Liver (tissue), 7 donors: ENCODE measurements at regions not wholly inside any gene's neighbourhood (a gene's known extent, or its start where the extent isn't known, plus 50 kb on each side); places are given as distances from the start of the nearest gene placed in this dataset.

Source experiments
- DNase-seq: peaks from one replicate; pipeline ENCODE4 v3.0.0-alpha.2; 2017; ENCODE audit warnings: low spot score
- H3K27ac ChIP-seq, 2 donors: one replicate each; pipeline ENCODE4 v1.7.0; 2013; ENCODE audit warnings: inconsistent platforms in 2 of 2, low read length in 2 of 2, control low read depth in 1 of 2, low read depth in 1 of 2, mild to moderate bottlenecking in 1 of 2
- H3K27me3 ChIP-seq, 4 donors: one replicate each; pipeline versions ENCODE4 v1.6.1 to v1.7.0; 2013; ENCODE audit warnings: low read length in 3 of 4, inconsistent platforms in 1 of 4, mild to moderate bottlenecking in 1 of 4, moderate library complexity in 1 of 4; ENCODE audit not compliant: control insufficient read depth in 4 of 4, insufficient read depth in 4 of 4
- H3K36me3 ChIP-seq, 4 donors: one replicate each; pipeline versions ENCODE4 v1.6.1 to v1.7.0; 2013; ENCODE audit warnings: low read length in 3 of 4, mild to moderate bottlenecking in 3 of 4, low read depth in 1 of 4, moderate library complexity in 1 of 4; ENCODE audit not compliant: control insufficient read depth in 4 of 4, insufficient read depth in 3 of 4
- H3K4me1 ChIP-seq, 4 donors: one replicate each; pipeline versions ENCODE4 v1.6.1 to v1.7.0; 2013; ENCODE audit warnings: low read length in 3 of 4, mild to moderate bottlenecking in 3 of 4, moderate library complexity in 1 of 4; ENCODE audit not compliant: control insufficient read depth in 4 of 4, insufficient read depth in 4 of 4
- H3K4me3 ChIP-seq, 3 donors: one replicate each; pipeline versions ENCODE4 v1.6.1 to v1.7.0; 2013; ENCODE audit warnings: low read length in 3 of 3, control low read depth in 1 of 3, low read depth in 1 of 3, mild to moderate bottlenecking in 1 of 3
- H3K9ac ChIP-seq, 2 donors: one replicate each; pipeline ENCODE4 v1.7.0; 2013; ENCODE audit warnings: low read length in 2 of 2, mild to moderate bottlenecking in 2 of 2, moderate library complexity in 2 of 2, control low read depth in 1 of 2, low read depth in 1 of 2
- H3K9me3 ChIP-seq, 4 donors: one replicate each; pipeline versions ENCODE4 v1.6.1 to v1.7.0; 2013; ENCODE audit warnings: low read length in 3 of 4; ENCODE audit not compliant: control insufficient read depth in 4 of 4
- ATF3 ChIP-seq: IDR thresholded peaks from 2 replicates; pipeline ENCODE4 v1.6.1; 2016; ENCODE audit warnings: antibody characterized with exemption
- EGR1 ChIP-seq, 2 donors: IDR thresholded peaks; 2 replicates each; pipeline ENCODE4 v1.6.1; 2016 to 2018; ENCODE audit warnings: antibody characterized with exemption in 2 of 2, low read depth in 2 of 2
- FOXA1 ChIP-seq: IDR thresholded peaks from 2 replicates; pipeline ENCODE4 v1.6.1; 2016; ENCODE audit warnings: antibody characterized with exemption
- FOXA2 ChIP-seq: IDR thresholded peaks from 2 replicates; pipeline ENCODE4 v1.6.1; 2016; ENCODE audit warnings: antibody characterized with exemption
- GABPA ChIP-seq, 2 donors: IDR thresholded peaks in 1 of 2; conservative IDR thresholded peaks in 1 of 2; 2 replicates each; pipeline ENCODE4 v1.6.1; 2016; ENCODE audit warnings: antibody characterized with exemption in 2 of 2, mild to moderate bottlenecking in 1 of 2, moderate library complexity in 1 of 2
- HNF4A ChIP-seq, 2 donors: conservative IDR thresholded peaks; 2 replicates each; pipeline ENCODE4 v1.6.1; 2016; ENCODE audit warnings: antibody characterized with exemption in 2 of 2, mild to moderate bottlenecking in 2 of 2
- HNF4G ChIP-seq: IDR thresholded peaks from 2 replicates; pipeline ENCODE4 v1.6.1; 2016; ENCODE audit warnings: antibody characterized with exemption
- JUND ChIP-seq, 2 donors: IDR thresholded peaks; 2 replicates each; pipeline ENCODE4 v1.6.1; 2016; ENCODE audit warnings: antibody characterized with exemption in 2 of 2
- RAD21 ChIP-seq, 2 donors: IDR thresholded peaks; 2 replicates each; pipeline ENCODE4 v1.6.1; 2016; ENCODE audit warnings: antibody characterized with exemption in 2 of 2, mild to moderate bottlenecking in 2 of 2
- REST ChIP-seq: IDR thresholded peaks from 2 replicates; pipeline ENCODE4 v1.6.1; 2016; ENCODE audit warnings: antibody characterized with exemption, mild to moderate bottlenecking
- RXRA ChIP-seq, 2 donors: IDR thresholded peaks; 2 replicates each; pipeline ENCODE4 v1.6.1; 2017 to 2018; ENCODE audit warnings: antibody characterized with exemption in 2 of 2, mild to moderate bottlenecking in 1 of 2
- SP1 ChIP-seq: IDR thresholded peaks from 2 replicates; pipeline ENCODE4 v1.6.1; 2018; ENCODE audit warnings: antibody characterized with exemption, mild to moderate bottlenecking
- TAF1 ChIP-seq: conservative IDR thresholded peaks from 2 replicates; pipeline ENCODE4 v1.6.1; 2016; ENCODE audit warnings: antibody characterized with exemption, mild to moderate bottlenecking
- YY1 ChIP-seq: IDR thresholded peaks from 2 replicates; pipeline ENCODE4 v1.6.1; 2016; ENCODE audit warnings: antibody characterized with exemption, mild to moderate bottlenecking
- ZBTB33 ChIP-seq: IDR thresholded peaks from 2 replicates; pipeline ENCODE4 v1.6.1; 2016; ENCODE audit warnings: antibody characterized with exemption
- WGBS: extraction: QIAGEN DNeasy Blood & Tissue Kit; methylation state at CpG from one replicate; pipeline ENCODE4 v1.1.7; 2013; 5-methylcytosine and 5-hydroxymethylcytosine counted together
- donor health status: healthy.
- donor health status: healthy.
- donor health status: healthy.
- donor health status: healthy.

GRCh38 chr5:136924490-136924889, 559.1 kb upstream of the TRPC7 start:
- no peak overlapping the region for H3K9ac ChIP-seq
- no peaks in the 10 kb centered on the region for H3K36me3 ChIP-seq
- TF ChIP-seq TAF1: no peak
- TF ChIP-seq JUND (IDR thresholded peaks at IDR 0.05): no peak
- no peaks in the 10 kb centered on the region for H3K9me3 ChIP-seq
- H3K27me3 ChIP-seq: no peaks in the 10 kb centered on the region
- H3K27ac ChIP-seq: no peak overlapping the region
- no peak for DNase-seq
- H3K4me3 ChIP-seq: no peak overlapping the region
- H3K4me1 ChIP-seq: no peaks in the 10 kb centered on the region
- 60% methylated on average over 1 of the region's 1 CpG for WGBS

- no peaks in the 10 kb centered on the region for H3K9me3 ChIP-seq
- H3K9ac ChIP-seq: no peak overlapping the region
- no peaks in the 10 kb centered on the region for H3K4me1 ChIP-seq
- H3K4me3 ChIP-seq: no peak overlapping the region
- no peak overlapping the region for H3K27ac ChIP-seq
- H3K36me3 ChIP-seq: no peaks in the 10 kb centered on the region
- H3K27me3 ChIP-seq: no peaks in the 10 kb centered on the region
- 93% methylated on average over 2 of the region's 2 CpGs for WGBS
- no peak for DNase-seq
- TF ChIP-seq RXRA (IDR thresholded peaks at IDR 0.05) (no peak), EGR1 (IDR thresholded peaks at IDR 0.05; ENCODE audit: low read depth in 2 of 2) (no peak), TAF1 (no peak), GABPA (IDR thresholded peaks at IDR 0.05 in 1 of 2, conservative IDR thresholded peaks at IDR 0.05 in 1 of 2) (no peak), REST (no peak), RAD21 (IDR thresholded peaks at IDR 0.05) (no peak), YY1 (no peak), HNF4A (conservative IDR thresholded peaks at IDR 0.05) (no peak)
Measured at GRCh38 chr5:136910625-136911024, 545.3 kb upstream of the TRPC7 start.

GRCh38 chr5:136909906-136910305, 544.6 kb upstream of the TRPC7 start:
- DNase-seq: no peak
- Histone ChIP-seq H3K4me1 (no peaks in the 10 kb centered on the region), H3K9ac (no peak overlapping the region), H3K27ac (no peak overlapping the region), H3K9me3 (no peaks in the 10 kb centered on the region), H3K4me3 (no peak overlapping the region), H3K27me3 (no peaks in the 10 kb centered on the region), H3K36me3 (no peaks in the 10 kb centered on the region)
- TF ChIP-seq SP1: no peak
- TF ChIP-seq HNF4G: no peak
- TF ChIP-seq RXRA (IDR thresholded peaks at IDR 0.05): no peak
- no peak for TF ChIP-seq HNF4A (conservative IDR thresholded peaks at IDR 0.05)
- TF ChIP-seq FOXA1: no peak
- TF ChIP-seq FOXA2: no peak
- TF ChIP-seq ATF3: no peak
- TF ChIP-seq JUND (IDR thresholded peaks at IDR 0.05): no peak
- no peak for TF ChIP-seq YY1
- TF ChIP-seq ZBTB33: no peak
- TF ChIP-seq REST: no peak
- TF ChIP-seq GABPA (IDR thresholded peaks at IDR 0.05 in 1 of 2, conservative IDR thresholded peaks at IDR 0.05 in 1 of 2): no peak
- 74% methylated on average over 2 of the region's 2 CpGs for whole genome bisulfite sequencing
